Hematopoietic multipotent progenitor cell treated with erythropoietin and hydrocortisone succinate and interleukin-3 and kit ligand, for 8 days (in vitro differentiated cells): ENCODE measurements at regions not wholly inside any gene's neighbourhood (a gene's known extent, or its start where the extent isn't known, plus 50 kb on each side); places are given as distances from the start of the nearest gene placed in this dataset.

Experiments used
- DNase-seq: peaks from one replicate; pipeline ENCODE4 v3.0.0-alpha.2; 2015

- no peak for DNase-seq
Measured at GRCh38 chr2:223532161-223532560, 70.0 kb downstream of the SCG2 start.

- no peak for DNase-seq
Measured at GRCh38 chr2:223532712-223533111, 69.4 kb downstream of the SCG2 start.

- no peak for DNase-seq
Measured at GRCh38 chr2:223536546-223536945, 65.6 kb downstream of the SCG2 start.

GRCh38 chr2:223537115-223537514 lies 65.0 kb downstream of the SCG2 start:
- no peak for DNase-seq

GRCh38 chr2:223537651-223538601 lies 64.2 kb downstream of the SCG2 start:
- no peak for DNase-seq

- DNase-seq: no peak
Measured at GRCh38 chr2:223538920-223539440, 63.2 kb downstream of the SCG2 start.

GRCh38 chr2:223541546-223541945 lies 60.6 kb downstream of the SCG2 start:
- no peak for DNase-seq

GRCh38 chr2:223542501-223542900 lies 59.7 kb downstream of the SCG2 start:
- no peak for DNase-seq

GRCh38 chr2:223545406-223545805 lies 56.8 kb downstream of the SCG2 start:
- DNase-seq: no peak

GRCh38 chr2:223545830-223546229 lies 56.3 kb downstream of the SCG2 start:
- no peak for DNase-seq
